HG03342 (cell line): ENCODE measurements at regions not wholly inside any gene's neighbourhood (a gene's known extent, or its start where the extent isn't known, plus 50 kb on each side); places are given as distances from the start of the nearest gene placed in this dataset.

ENCODE experiments used
- ATAC-seq: cut with Tn5 transposase; IDR thresholded peaks from one replicate; pipeline ENCODE4 v1.9.1; 2021; ENCODE audit warnings: mild to moderate bottlenecking, moderate library complexity; ENCODE audit not compliant: unreplicated experiment

- ATAC-seq = no peak
These were observed 78.6 kb upstream of the ADAMTS9 start for GRCh38 chr3:64766440-64766839.

GRCh38 chr3:64765947-64766346 is 78.1 kb upstream of the ADAMTS9 start:
- ATAC-seq = no peak

- no peak for ATAC-seq
These were observed 76.7 kb upstream of the ADAMTS9 start for GRCh38 chr3:64764386-64764929.

GRCh38 chr3:64763980-64764379 is 76.2 kb upstream of the ADAMTS9 start:
- ATAC-seq = no peak

- no peak for ATAC-seq
These were observed 73.9 kb upstream of the ADAMTS9 start for GRCh38 chr3:64761729-64762128.

- no peak for ATAC-seq
These were observed 72.5 kb upstream of the ADAMTS9 start for GRCh38 chr3:64760258-64760657.

- ATAC-seq = no peak
These were observed 72.0 kb upstream of the ADAMTS9 start for GRCh38 chr3:64759811-64760210.

- ATAC-seq = no peak
These were observed 68.7 kb upstream of the ADAMTS9 start for GRCh38 chr3:64756398-64756986.

GRCh38 chr3:64748244-64748904 is 60.6 kb upstream of the ADAMTS9 start:
- ATAC-seq = no peak

GRCh38 chr3:64747679-64748078 is 59.9 kb upstream of the ADAMTS9 start:
- no peak for ATAC-seq

GRCh38 chr3:64743887-64744243 is 56.1 kb upstream of the ADAMTS9 start:
- no peak for ATAC-seq

- ATAC-seq = no peak
These were observed 55.5 kb upstream of the ADAMTS9 start for GRCh38 chr3:64743156-64743886.

- no peak for ATAC-seq
These were observed 53.5 kb upstream of the ADAMTS9 start for GRCh38 chr3:64741341-64741740.

- ATAC-seq = no peak
These were observed 52.3 kb upstream of the ADAMTS9 start for GRCh38 chr3:64739971-64740631.
